ENCODE measurements at regions not wholly inside any gene's neighbourhood (a gene's known extent, or its start where the extent isn't known, plus 50 kb on each side); places are given as distances from the start of the nearest gene placed in this dataset.

DNA sequence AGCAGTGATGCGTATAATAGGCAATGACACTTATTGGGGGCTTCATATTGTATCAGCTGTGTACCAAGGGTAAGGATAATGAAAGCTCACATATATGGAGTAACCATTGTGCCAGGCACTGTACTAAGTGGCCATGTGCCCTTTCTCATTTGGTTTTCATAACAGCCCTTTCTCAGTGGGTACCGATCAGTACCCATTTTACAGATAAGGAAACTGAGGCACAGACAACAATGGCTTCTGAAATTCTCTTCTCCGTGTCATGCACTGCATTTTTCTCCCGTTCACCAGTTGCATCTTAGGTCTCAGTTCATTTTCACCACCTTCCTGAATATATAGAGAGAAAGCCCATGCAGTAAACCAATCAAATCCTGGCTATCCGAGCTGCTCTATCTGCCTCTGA, 216.7 kb upstream of the RBFOX1 start:
- H3K4me1 ChIP-seq (replicated peaks in 1 of 2) = peaks cover 0 to 39% of the 10 kb centered on the region in 2 donors
- H3K4me3 ChIP-seq = no peak overlapping the region
- WGBS, 10 experiments = 0 to 96% (median 63%) methylated on average over 1 to 5 of the region's 5 CpGs; no CpG with 5 or more reads in 1 of the 10 experiments
- ATAC-seq (replicated peaks in 6 of 8) = no peak
- H3K27ac ChIP-seq = no peak overlapping the region
- in situ Hi-C loops (cut with MboI; ENCODE audit: low pct_unique_long_range_greater_than_20kb in 2 of 9, low sequenced_read_pairs in 9 of 9, unreplicated experiment in 9 of 9) = no loop called here

DNA sequence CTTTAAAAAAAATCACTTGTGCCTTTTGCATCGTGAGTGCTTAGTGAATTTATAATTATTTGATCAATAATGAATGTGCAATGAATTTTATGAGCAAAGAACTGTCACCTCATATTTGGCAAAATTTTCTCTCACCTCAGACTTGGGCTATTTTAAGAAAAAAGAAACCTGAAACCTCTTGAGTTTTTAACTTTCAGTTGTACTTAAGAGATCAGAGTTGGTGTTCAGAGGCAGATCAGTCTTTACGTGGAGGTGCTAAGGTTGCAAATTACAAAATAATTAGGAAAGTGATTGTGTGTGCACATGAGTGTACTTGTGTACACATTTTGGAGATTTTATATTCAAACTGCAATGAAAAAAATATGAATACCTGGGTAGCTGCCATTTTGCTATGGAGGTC, 218.7 kb upstream of the RBFOX1 start:
- H3K27ac ChIP-seq = no peak overlapping the region
- in situ Hi-C loops (cut with MboI; ENCODE audit: low pct_unique_long_range_greater_than_20kb in 2 of 9, low sequenced_read_pairs in 9 of 9, unreplicated experiment in 9 of 9) = no loop called here
- peaks cover 0 to 43% of the 10 kb centered on the region in 2 donors for H3K4me1 ChIP-seq (replicated peaks in 1 of 2)
- 0 to 100% (median 36%) methylated on average over 1 to 2 of the region's 2 CpGs for WGBS, 10 experiments
- ATAC-seq (replicated peaks in 6 of 8) = no peak
- no peak overlapping the region for H3K4me3 ChIP-seq

DNA sequence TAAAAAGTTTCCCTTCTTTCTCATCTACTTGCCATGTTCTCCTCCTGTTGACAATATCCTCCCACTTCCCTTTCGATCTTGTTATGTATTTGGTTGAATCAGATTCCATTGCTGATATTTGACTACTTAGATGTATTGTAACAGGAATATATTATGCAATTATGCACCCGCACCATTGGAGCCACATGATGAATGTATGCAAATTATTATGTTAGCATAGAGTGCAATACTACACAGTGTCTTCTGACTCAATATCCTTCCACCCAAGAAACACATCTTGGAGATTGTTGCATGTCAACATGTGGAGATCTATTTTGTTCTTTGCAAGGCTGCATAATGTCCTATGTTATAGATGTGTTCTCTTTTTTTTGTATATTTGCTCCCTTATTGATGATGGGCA, 219.2 kb upstream of the RBFOX1 start:
- Histone ChIP-seq H3K27ac (no peak overlapping the region), H3K4me3 (no peak overlapping the region), H3K4me1 (replicated peaks in 1 of 2) (peaks cover 0 to 48% of the 10 kb centered on the region in 2 donors)
- in situ Hi-C loops (cut with MboI; ENCODE audit: low pct_unique_long_range_greater_than_20kb in 2 of 9, low sequenced_read_pairs in 9 of 9, unreplicated experiment in 9 of 9) = no loop called here
- WGBS, 10 experiments = 0 to 92% (median 39%) methylated on average over 1 to 2 of the region's 2 CpGs; no CpG with 5 or more reads in 2 of the 10 experiments
- peak in 3 of 8 experiments; percentile 46 to 57 (median 51) for ATAC-seq (replicated peaks in 6 of 8)

DNA sequence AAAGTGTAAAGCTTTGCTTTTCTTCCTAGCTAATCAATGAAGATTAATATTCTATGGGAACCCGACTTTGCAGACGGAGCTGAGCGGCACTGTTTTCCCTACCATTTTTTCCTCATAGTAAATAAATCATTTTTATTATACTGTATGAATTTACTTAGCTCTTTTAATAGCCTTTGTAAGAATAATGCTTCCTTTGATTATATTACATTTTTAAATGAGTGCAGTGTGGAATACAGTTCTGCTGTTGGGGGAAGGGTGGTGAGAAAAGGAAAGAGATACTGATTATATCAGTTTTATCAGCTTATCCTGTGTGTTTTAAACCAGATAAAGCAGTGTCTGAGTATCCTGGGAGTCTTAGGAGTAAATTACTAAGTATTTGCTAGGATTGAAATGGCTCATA, 221.4 kb upstream of the RBFOX1 start:
- 0 to 56% (median 8%) methylated on average over 2 to 3 of the region's 3 CpGs; no CpG with 5 or more reads in 1 of the 10 experiments for WGBS, 10 experiments
- peak in 3 of 8 experiments; percentile 45 to 64 (median 57) for ATAC-seq (replicated peaks in 6 of 8)
- in situ Hi-C loops (cut with MboI; ENCODE audit: low pct_unique_long_range_greater_than_20kb in 2 of 9, low sequenced_read_pairs in 9 of 9, unreplicated experiment in 9 of 9) = no loop called here
- no peak overlapping the region for H3K27ac ChIP-seq
- H3K4me1 ChIP-seq (replicated peaks in 1 of 2) = peaks cover 0 to 58% of the 10 kb centered on the region in 2 donors
- no peak overlapping the region for H3K4me3 ChIP-seq

DNA sequence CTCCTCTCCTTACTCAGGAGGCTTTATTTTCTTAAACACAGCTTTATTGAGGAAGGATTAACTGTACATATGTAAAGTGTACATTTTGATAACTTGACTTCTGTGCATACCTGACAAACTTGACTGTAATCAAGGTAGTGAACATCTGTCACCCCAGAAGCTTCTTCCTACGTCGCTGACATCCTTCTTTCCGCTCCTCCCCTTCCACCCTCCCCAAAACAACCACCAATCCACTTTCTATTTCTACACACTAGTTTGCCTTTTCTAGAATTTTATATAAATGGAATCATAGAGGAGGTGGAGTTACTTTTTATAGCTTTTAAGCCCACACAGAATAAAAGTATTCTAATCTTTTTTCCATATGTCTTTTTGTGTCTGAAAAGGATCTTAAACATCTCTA, 225.2 kb upstream of the RBFOX1 start:
- Histone ChIP-seq H3K4me3 (no peak overlapping the region), H3K4me1 (replicated peaks in 1 of 2) (peaks cover 0 to 35% of the 10 kb centered on the region in 2 donors), H3K27ac (no peak overlapping the region)
- ATAC-seq (replicated peaks in 6 of 8) = no peak
- 0 to 100% (median 30%) methylated on average over 1 to 3 of the region's 3 CpGs; no CpG with 5 or more reads in 2 of the 10 experiments for WGBS, 10 experiments
- in situ Hi-C loops (cut with MboI; ENCODE audit: low pct_unique_long_range_greater_than_20kb in 2 of 9, low sequenced_read_pairs in 9 of 9, unreplicated experiment in 9 of 9) = no loop called here

DNA sequence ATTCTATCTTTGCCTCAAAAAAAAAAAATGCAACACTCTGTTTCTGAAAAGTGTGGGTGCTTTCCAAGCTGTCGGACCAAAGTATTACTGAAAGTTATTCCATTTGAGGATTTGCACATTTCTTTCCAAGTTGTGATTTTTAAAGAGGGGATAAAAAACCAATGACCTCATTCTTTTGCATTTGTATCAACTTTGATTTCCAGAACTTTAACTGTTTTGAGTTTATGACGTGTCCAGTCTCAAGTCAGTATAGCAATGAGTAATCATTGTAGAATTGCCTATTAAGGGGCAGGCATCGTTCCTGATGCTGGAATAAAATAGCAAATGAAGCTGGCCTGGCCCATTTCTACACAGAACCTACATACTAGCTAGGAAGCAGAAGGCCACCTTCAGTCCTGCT, 229.6 kb upstream of the RBFOX1 start:
- in situ Hi-C loops (cut with MboI; ENCODE audit: low pct_unique_long_range_greater_than_20kb in 2 of 9, low sequenced_read_pairs in 9 of 9, unreplicated experiment in 9 of 9) = no loop called here
- WGBS, 10 experiments = 0 to 100% (median 4%) methylated on average over 1 to 3 of the region's 3 CpGs; no CpG with 5 or more reads in 1 of the 10 experiments
- ATAC-seq (replicated peaks in 6 of 8) = no peak

DNA sequence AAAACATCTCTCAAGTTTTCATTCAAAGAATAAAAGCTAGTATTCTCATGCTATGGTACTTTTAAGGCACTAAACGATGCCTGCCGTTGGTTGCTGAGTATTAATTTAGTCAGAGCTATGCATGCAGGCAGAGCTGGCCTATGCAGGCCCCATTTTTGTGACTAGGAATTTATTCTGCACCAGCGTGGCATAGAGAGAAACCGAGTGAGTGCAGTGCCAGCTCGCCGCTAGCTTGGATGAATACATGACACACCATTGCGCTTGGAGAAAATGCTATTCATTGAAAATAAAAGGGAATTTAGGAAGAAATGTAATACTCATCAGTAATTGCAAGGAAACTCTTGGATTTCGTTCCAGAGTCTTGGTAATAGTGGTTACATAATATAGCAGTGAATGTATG, 231.6 kb upstream of the RBFOX1 start:
- no peak overlapping the region for H3K4me3 ChIP-seq
- ATAC-seq (replicated peaks in 6 of 8) = no peak
- no peak overlapping the region for H3K27ac ChIP-seq
- whole genome bisulfite sequencing, 10 experiments = 7 to 91% (median 17%) methylated on average over 1 to 8 of the region's 8 CpGs; no CpG with 5 or more reads in 1 of the 10 experiments
- in situ Hi-C loops (cut with MboI; ENCODE audit: low pct_unique_long_range_greater_than_20kb in 2 of 9, low sequenced_read_pairs in 9 of 9, unreplicated experiment in 9 of 9) = no loop called here
- peaks cover 0 to 15% of the 10 kb centered on the region in 2 donors for H3K4me1 ChIP-seq (replicated peaks in 1 of 2)

More for the DNA sequence above, 229.6 kb upstream of the RBFOX1 start:
- no peak overlapping the region for H3K4me3 ChIP-seq
- peaks cover 0 to 10% of the 10 kb centered on the region in 2 donors for H3K4me1 ChIP-seq (replicated peaks in 1 of 2)
- no peak overlapping the region for H3K27ac ChIP-seq

DNA sequence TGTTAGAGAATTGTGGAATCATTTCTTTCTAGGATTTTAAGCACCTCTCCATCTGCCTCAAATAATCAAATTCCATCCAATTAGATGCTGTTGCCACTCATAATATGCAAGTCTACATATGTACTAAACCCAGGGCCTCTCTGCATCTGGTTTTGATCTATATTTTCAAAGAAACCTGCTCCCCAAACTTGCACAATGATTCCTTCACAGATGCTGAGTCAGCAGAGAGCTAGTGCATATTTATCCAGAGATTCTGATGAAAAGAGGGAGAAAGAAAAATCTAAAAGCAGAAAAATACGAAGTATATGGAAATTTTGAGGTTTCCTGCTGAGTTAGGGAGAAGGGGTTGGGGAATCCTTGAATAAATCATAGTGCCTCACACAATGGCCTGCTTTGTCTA, 235.1 kb upstream of the RBFOX1 start:
- Histone ChIP-seq H3K4me3 (no peak overlapping the region), H3K27ac (peak overlapping the region in 1 of 2 donors; percentile 50), H3K4me1 (replicated peaks in 1 of 2) (peaks cover 0 to 26% of the 10 kb centered on the region in 2 donors)
- in situ Hi-C loops (cut with MboI; ENCODE audit: low pct_unique_long_range_greater_than_20kb in 2 of 9, low sequenced_read_pairs in 9 of 9, unreplicated experiment in 9 of 9) = no loop called here
- WGBS, 10 experiments = 0 to 14% (median 9%) methylated on average over 1 of the region's 1 CpG; no CpG with 5 or more reads in 1 of the 10 experiments
- ATAC-seq (replicated peaks in 6 of 8) = no peak

DNA sequence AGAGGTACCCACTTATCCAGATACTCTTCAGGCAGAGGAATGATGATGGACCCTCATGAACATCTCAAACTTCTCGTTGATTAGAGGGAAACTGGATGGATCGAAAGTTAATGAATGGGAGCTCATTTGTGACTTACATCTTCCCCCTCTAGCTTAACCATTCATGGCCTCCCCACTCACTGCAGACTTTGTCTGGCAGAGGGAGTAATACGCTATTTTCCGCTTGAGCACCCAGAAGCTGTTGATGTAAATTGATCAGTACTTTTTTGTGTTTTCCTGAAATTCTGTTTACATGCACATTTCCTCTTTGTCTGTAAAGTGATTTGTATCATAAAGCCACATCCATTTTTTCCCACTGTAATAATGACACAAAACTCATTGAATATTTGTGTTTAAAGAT, 239.1 kb upstream of the RBFOX1 start:
- in situ Hi-C loops (cut with MboI; ENCODE audit: low pct_unique_long_range_greater_than_20kb in 2 of 9, low sequenced_read_pairs in 9 of 9, unreplicated experiment in 9 of 9) = no loop called here
- peaks cover 0 to 45% of the 10 kb centered on the region in 2 donors for H3K4me1 ChIP-seq (replicated peaks in 1 of 2)
- H3K27ac ChIP-seq = no peak overlapping the region
- no peak overlapping the region for H3K4me3 ChIP-seq
- WGBS, 10 experiments = 7 to 92% (median 65%) methylated on average over 2 to 4 of the region's 4 CpGs; no CpG with 5 or more reads in 1 of the 10 experiments
- no peak for ATAC-seq (replicated peaks in 6 of 8)

DNA sequence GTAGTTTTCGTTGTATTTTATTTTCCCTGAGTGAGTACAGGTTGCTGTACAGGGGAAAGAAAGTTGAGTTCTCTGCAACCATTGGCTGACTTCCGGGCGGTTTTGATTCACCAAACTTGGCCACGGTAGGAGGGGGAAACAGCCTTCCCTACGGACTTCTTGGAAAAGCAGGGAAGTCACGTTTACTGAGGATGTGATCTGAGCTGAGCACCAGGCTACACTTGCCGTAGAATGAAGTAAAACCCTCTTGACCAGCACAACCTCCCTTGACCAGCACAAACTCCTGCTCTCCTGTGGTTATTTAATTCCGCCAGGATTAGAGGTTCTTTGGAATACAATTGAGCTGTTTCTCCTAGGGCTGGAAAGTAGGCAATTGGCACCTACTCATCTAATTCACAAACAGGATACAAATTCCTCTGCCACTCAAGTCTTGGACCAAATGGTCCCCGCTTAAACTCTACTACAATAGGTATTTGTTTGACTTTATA, 242.0 kb upstream of the RBFOX1 start:
- peaks cover 0 to 56% of the 10 kb centered on the region in 2 donors for H3K4me1 ChIP-seq (replicated peaks in 1 of 2)
- no peak overlapping the region for H3K27ac ChIP-seq
- ATAC-seq (replicated peaks in 6 of 8) = no peak
- 2 to 85% (median 50%) methylated on average over 2 to 8 of the region's 9 CpGs for WGBS, 10 experiments
- H3K4me3 ChIP-seq = no peak overlapping the region
- in situ Hi-C loops (cut with MboI; ENCODE audit: low pct_unique_long_range_greater_than_20kb in 2 of 9, low sequenced_read_pairs in 9 of 9, unreplicated experiment in 9 of 9) = no loop called here

DNA sequence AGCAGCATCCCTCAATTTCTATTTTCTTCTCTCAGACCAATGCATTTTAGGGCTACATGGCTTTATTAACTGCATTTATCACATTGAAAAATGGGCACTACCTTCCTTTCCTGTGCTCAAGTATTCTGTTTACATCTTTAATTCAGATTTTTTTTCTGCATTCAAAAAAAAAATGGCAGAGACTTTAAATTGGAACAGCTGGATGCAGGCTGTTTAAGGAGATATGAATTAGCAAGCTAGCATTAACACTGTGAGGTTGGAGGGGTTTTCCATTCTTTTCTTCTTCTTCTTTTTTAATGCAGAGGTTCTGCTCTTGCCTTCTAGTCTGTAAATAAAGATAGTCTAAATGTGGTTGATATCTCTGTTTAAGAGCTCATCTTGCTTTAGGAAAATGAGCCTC, 242.9 kb upstream of the RBFOX1 start:
- Histone ChIP-seq H3K4me3 (no peak overlapping the region), H3K4me1 (replicated peaks in 1 of 2) (peaks cover 0 to 58% of the 10 kb centered on the region in 2 donors), H3K27ac (no peak overlapping the region)
- in situ Hi-C loops (cut with MboI; ENCODE audit: low pct_unique_long_range_greater_than_20kb in 2 of 9, low sequenced_read_pairs in 9 of 9, unreplicated experiment in 9 of 9) = no loop called here
- no peak for ATAC-seq (replicated peaks in 6 of 8)

DNA sequence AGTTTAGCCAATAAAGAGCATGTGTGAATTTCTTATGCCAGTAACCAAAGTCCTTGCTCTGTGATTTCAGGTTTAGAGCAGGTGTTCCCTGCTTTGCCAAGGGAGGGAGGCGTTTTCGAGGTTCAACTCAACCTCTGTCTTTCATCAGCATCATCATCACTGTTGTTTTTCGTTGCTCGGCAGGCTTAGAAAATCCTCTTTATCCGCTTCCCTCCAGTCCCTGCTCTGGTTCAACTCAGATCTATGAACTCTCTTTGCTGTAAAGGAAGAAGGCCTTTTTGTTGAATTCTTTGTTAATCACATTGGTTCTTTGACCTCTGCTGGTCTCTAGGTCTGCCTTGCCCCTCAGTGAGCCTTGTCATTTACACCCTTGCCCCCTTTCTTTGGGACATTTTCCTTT, 243.9 kb upstream of the RBFOX1 start:
- Histone ChIP-seq H3K27ac (no peak overlapping the region), H3K4me1 (replicated peaks in 1 of 2) (peaks cover 0 to 55% of the 10 kb centered on the region in 2 donors), H3K4me3 (peak overlapping the region in 2 of 5 donors; percentile 17 to 18)
- no peak for ATAC-seq (replicated peaks in 6 of 8)
- in situ Hi-C loops (cut with MboI; ENCODE audit: low pct_unique_long_range_greater_than_20kb in 2 of 9, low sequenced_read_pairs in 9 of 9, unreplicated experiment in 9 of 9) = no loop called here
- 0 to 90% (median 28%) methylated on average over 1 to 5 of the region's 5 CpGs; no CpG with 5 or more reads in 1 of the 10 experiments for WGBS, 10 experiments

DNA sequence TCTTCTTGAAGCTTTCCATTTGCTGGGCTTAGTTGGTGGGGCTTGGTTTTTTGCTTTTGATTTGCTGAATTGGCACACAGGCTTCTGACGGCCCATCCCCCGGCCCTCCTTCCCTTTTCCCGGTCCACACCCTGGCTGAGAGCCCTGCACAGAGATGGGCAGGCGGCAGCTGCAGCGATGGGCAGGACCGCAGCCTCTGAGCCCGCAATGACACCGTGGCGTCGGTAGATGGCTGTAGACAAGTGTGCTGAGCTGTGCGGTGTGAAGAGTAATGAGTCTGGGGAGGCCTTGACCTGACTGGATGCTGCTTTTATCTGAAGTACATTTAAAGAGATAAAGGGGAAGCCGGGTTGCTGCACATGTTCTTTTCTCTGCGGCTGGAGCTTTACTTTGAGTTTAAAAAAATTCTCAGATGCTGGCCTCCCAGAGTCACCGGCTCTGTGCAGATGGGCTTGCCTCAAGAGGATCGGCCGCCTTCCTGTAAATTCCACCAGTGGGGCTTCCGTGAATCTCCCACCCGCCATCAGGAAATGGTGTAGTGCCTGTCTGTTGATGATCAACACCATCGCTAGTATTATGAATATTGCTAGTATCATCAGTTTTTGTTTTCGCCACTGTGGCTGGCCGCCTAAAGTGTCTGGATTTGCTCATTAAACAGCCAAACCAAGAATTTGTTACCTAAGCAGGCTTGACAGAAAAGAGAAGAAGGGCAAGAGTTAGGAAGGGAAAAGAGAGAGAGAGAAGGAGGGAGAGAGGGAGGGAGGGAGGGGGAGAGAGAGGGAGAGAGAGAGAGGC, 245.6 kb upstream of the RBFOX1 start:
- H3K27ac ChIP-seq = peak overlapping the region in 1 of 2 donors; percentile 3
- H3K4me1 ChIP-seq (replicated peaks in 1 of 2) = peaks cover 0 to 62% of the 10 kb centered on the region in 2 donors
- WGBS, 10 experiments = 0 to 40% (median 4%) methylated on average over 2 to 11 of the region's 21 CpGs; no CpG with 5 or more reads in 5 of the 10 experiments
- peak; percentile 16 to 100 (median 84) for ATAC-seq (replicated peaks in 6 of 8)
- no peak overlapping the region for H3K4me3 ChIP-seq
- in situ Hi-C loops (cut with MboI; ENCODE audit: low pct_unique_long_range_greater_than_20kb in 2 of 9, low sequenced_read_pairs in 9 of 9, unreplicated experiment in 9 of 9) = no loop called here

All from motor neuron (in vitro differentiated cells).